SH-SY5Y (cell line): ENCODE measurements at regions not wholly inside any gene's neighbourhood (a gene's known extent, or its start where the extent isn't known, plus 50 kb on each side); places are given as distances from the start of the nearest gene placed in this dataset.

Experiments used
- GATA2 ChIP-seq: IDR thresholded peaks from 2 replicates; pipeline ENCODE4 v1.6.1; 2011; ENCODE audit warnings: mild to moderate bottlenecking, low read depth, low read length
- GATA3 ChIP-seq: IDR thresholded peaks from 2 replicates; pipeline ENCODE4 v1.6.1; 2011; ENCODE audit warnings: low read depth, mild to moderate bottlenecking, low read length, moderate library complexity

DNA sequence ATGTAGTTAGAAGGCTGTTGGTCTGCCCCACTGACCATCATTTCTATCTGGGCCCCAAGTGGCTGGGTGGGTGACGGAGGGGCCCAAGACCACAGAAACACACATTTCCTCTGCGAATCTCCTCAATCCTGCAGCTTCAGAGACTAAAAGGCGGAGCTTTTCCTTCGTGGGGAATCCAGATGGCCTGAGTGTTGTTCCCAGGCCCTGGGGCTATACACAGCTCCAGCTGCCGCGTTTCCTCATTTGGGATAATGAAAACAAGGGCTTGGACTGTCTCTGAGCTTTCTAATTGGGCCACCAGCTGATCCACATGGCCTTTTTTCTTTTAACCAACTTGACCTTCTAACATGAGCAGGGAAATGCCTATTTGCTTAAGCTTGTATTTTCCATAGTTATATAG is 339.9 kb downstream of the CXCL12 start:
- no peak; the same call in 1 of the 2 replicates for TF ChIP-seq GATA2
- no peak for TF ChIP-seq GATA3
